B cell (primary cell): ENCODE measurements at regions not wholly inside any gene's neighbourhood (a gene's known extent, or its start where the extent isn't known, plus 50 kb on each side); places are given as distances from the start of the nearest gene placed in this dataset.

Experiments used
- ATAC-seq: fragments of 200-7000 bp; cut with Tn5 transposase; one replicate; pipeline ENCODE4 v1.10.0; 2021; ENCODE audit warnings: low read depth, mild to moderate bottlenecking, moderate number of reproducible peaks, moderate library complexity
- CTCF ChIA-PET: fragments of 350-600 bp; sonication (Branson Sonifier 250); formaldehyde crosslinking; loops from one replicate; lab custom pipeline; 2021; ENCODE audit warnings: antibody characterized with exemption, inconsistent platforms; lab: Charles Lee
- POLR2A ChIA-PET: fragments of 350-600 bp; sonication (Branson Sonifier 250); formaldehyde crosslinking; loops from one replicate; lab custom pipeline; 2021; ENCODE audit warnings: antibody characterized with exemption; lab: Charles Lee
- DNase-seq: peaks from one replicate; pipeline ENCODE4 v3.0.0; 2013
- H2AFZ ChIP-seq: 2 replicates; pipeline ENCODE4 v1.6.1; 2012; ENCODE audit warnings: mild to moderate bottlenecking, low read depth, low read length; ENCODE audit not compliant: insufficient read depth, poor library complexity, severe bottlenecking
- H3K27ac ChIP-seq, 2 donors: 1 replicate in 1 of 2; 2 replicates in 1 of 2; pipeline ENCODE4 v1.5.1; 2012 to 2013; ENCODE audit warnings: low read length in 2 of 2, mild to moderate bottlenecking in 2 of 2, moderate library complexity in 1 of 2
- H3K27me3 ChIP-seq, 4 experiments: fragments of 200-600 bp in 1 of 4; sonication (generic) in 1 of 4; replicated peaks in 1 of 4; 1 replicate in 2 of 4; 2 replicates in 2 of 4; pipeline versions ENCODE4 v1.6.1 to v1.7.0; 2013 to 2016; ENCODE audit warnings: low read length in 3 of 4, mild to moderate bottlenecking in 2 of 4, mixed read lengths in 1 of 4, moderate library complexity in 1 of 4; ENCODE audit not compliant: insufficient read depth in 4 of 4, control insufficient read depth in 3 of 4; ENCODE audit errors: control extremely low read depth in 1 of 4
- H3K36me3 ChIP-seq, 2 experiments: replicated peaks in 1 of 2; 1 replicate in 1 of 2; 2 replicates in 1 of 2; pipeline versions ENCODE4 v1.6.1 to v1.7.1; 2013; ENCODE audit warnings: low read length in 1 of 2; ENCODE audit not compliant: insufficient read depth in 2 of 2, control insufficient read depth in 1 of 2; ENCODE audit errors: control extremely low read depth in 1 of 2, extremely low read depth in 1 of 2
- H3K4me1 ChIP-seq, 2 donors: fragments of 200-600 bp in 1 of 2; sonication (generic) in 1 of 2; 1 replicate in 1 of 2; 2 replicates in 1 of 2; pipeline versions ENCODE4 v1.5.1 to v1.6.1; 2013 to 2017; ENCODE audit warnings: low read length in 2 of 2; ENCODE audit not compliant: control insufficient read depth in 2 of 2, insufficient read depth in 2 of 2
- H3K4me2 ChIP-seq: replicated peaks from 2 replicates; pipeline ENCODE3; 2012; ENCODE audit warnings: mild to moderate bottlenecking, low read depth, low read length; ENCODE audit not compliant: poor library complexity, severe bottlenecking
- H3K4me3 ChIP-seq, 5 experiments: fragments of 200-600 bp in 1 of 5; sonication (generic) in 1 of 5; 1 replicate in 3 of 5; 2 replicates in 2 of 5; pipeline versions ENCODE4 v1.5.1 to v1.7.0; 2011 to 2016; ENCODE audit warnings: low read length in 4 of 5, mild to moderate bottlenecking in 4 of 5, low read depth in 2 of 5, control low read depth in 1 of 5, moderate library complexity in 1 of 5; ENCODE audit not compliant: insufficient read depth in 1 of 5; ENCODE audit errors: control extremely low read depth in 1 of 5, extremely low read depth in 1 of 5
- H3K79me2 ChIP-seq: fragments of 200-600 bp; sonication (generic); one replicate; pipeline ENCODE4 v1.6.0; 2016; ENCODE audit warnings: low read length; ENCODE audit not compliant: control insufficient read depth, insufficient read depth
- H3K9ac ChIP-seq: fragments of 200-600 bp; sonication (generic); 2 replicates; pipeline ENCODE4 v1.6.1; 2017; ENCODE audit warnings: mild to moderate bottlenecking, low read length, moderate library complexity
- H3K9me3 ChIP-seq, 3 donors: one replicate each; pipeline versions ENCODE4 v1.6.1 to v1.7.1; 2013; ENCODE audit warnings: low read length in 2 of 3; ENCODE audit not compliant: control insufficient read depth in 2 of 3, insufficient read depth in 1 of 3; ENCODE audit errors: control extremely low read depth in 1 of 3
- H4K20me1 ChIP-seq: 2 replicates; pipeline ENCODE4 v1.6.0; 2012; ENCODE audit warnings: mild to moderate bottlenecking, low read length; ENCODE audit not compliant: insufficient read depth, control insufficient read depth, poor library complexity, severe bottlenecking
- H3K27ac Mint-ChIP-seq: one replicate; pipeline ENCODE4 v1.8.0; 2021; ENCODE audit warnings: mixed read lengths
- H3K27me3 Mint-ChIP-seq: one replicate; pipeline ENCODE4 v1.8.0; 2021; ENCODE audit warnings: mixed read lengths
- H3K4me1 Mint-ChIP-seq: one replicate; pipeline ENCODE4 v1.8.0; 2021; ENCODE audit warnings: mixed read lengths
- H3K4me3 Mint-ChIP-seq: one replicate; pipeline ENCODE4 v1.8.0; 2021; ENCODE audit warnings: mixed read lengths
- H3K9me3 Mint-ChIP-seq: one replicate; pipeline ENCODE4 v1.8.0; 2022; ENCODE audit warnings: mixed read lengths; ENCODE audit not compliant: insufficient read depth
- EZH2 ChIP-seq: IDR thresholded peaks from 2 replicates; pipeline ENCODE4 v1.6.1; 2012; ENCODE audit warnings: borderline replicate concordance, low read depth, mild to moderate bottlenecking, moderate library complexity, low read length; ENCODE audit not compliant: insufficient read depth, poor library complexity, severe bottlenecking
- WGBS: methylation state at CpG from one replicate; pipeline ENCODE4 v1.1.5; 2013; ENCODE audit warnings: missing lambda C conversion rate; ENCODE audit not compliant: insufficient coverage; 5-methylcytosine and 5-hydroxymethylcytosine counted together
- intact Hi-C: fragments of 100-400 bp; cut with micrococcal nuclease; formaldehyde crosslinking; loops from one replicate; pipeline ENCODE4 v1.10.0; 2022
- TF ChIP-seq, protein P1 (sequence below): fragments of 200-600 bp; IDR thresholded peaks from one replicate; pipeline ENCODE4 v1.8.0; 2022; ENCODE audit warnings: antibody characterized with exemption, mild to moderate bottlenecking

DNA sequence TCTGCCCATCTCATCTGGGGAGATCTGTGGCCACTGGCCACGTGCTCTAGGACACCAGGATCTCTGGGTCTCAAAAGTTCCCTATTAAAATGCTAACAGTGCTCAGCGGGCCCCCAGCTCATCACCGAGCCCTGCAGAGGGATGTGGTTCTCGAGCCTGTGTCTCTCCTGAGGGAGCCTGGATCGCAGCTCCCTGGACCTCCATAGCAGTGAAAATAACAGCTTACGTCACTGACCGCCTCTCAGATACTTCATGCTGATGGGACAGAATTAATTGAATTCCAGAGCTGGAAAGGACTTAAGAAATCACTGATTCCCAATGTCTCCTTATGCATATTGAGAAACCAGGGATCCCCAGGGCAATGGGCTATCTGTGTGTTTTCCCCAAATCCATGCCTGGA, 90.0 kb downstream of the GALR1 start:
- Histone ChIP-seq H3K27me3 (no peaks in the 10 kb centered on the region), H4K20me1 (no peaks in the 10 kb centered on the region), H3K9me3 (peaks cover 0 to 6% (median 0%) of the 10 kb centered on the region in 3 donors), H3K36me3 (no peaks in the 10 kb centered on the region), H3K4me2 (no peak overlapping the region), H3K79me2 (no peaks in the 10 kb centered on the region), H3K4me3 (no peak overlapping the region), H3K4me1 (no peaks in the 10 kb centered on the region), H2AFZ (no peak overlapping the region), H3K9ac (no peak overlapping the region), H3K27ac (no peak overlapping the region)
- TF ChIP-seq, protein P1, sequence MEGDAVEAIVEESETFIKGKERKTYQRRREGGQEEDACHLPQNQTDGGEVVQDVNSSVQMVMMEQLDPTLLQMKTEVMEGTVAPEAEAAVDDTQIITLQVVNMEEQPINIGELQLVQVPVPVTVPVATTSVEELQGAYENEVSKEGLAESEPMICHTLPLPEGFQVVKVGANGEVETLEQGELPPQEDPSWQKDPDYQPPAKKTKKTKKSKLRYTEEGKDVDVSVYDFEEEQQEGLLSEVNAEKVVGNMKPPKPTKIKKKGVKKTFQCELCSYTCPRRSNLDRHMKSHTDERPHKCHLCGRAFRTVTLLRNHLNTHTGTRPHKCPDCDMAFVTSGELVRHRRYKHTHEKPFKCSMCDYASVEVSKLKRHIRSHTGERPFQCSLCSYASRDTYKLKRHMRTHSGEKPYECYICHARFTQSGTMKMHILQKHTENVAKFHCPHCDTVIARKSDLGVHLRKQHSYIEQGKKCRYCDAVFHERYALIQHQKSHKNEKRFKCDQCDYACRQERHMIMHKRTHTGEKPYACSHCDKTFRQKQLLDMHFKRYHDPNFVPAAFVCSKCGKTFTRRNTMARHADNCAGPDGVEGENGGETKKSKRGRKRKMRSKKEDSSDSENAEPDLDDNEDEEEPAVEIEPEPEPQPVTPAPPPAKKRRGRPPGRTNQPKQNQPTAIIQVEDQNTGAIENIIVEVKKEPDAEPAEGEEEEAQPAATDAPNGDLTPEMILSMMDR, result no peak
- TF ChIP-seq EZH2, result no peak
- Mint-ChIP-seq H3K9me3 (no peaks in the 10 kb centered on the region), H3K27me3 (peaks cover 23% of the 10 kb centered on the region), H3K27ac (no peak overlapping the region), H3K4me1 (no peaks in the 10 kb centered on the region), H3K4me3 (no peak overlapping the region)
- no peak for ATAC-seq
- DNase-seq, result no peak
- POLR2A ChIA-PET, result no interaction called here
- intact Hi-C loops, result no loop called here
- 84% methylated on average over 6 of the region's 7 CpGs for WGBS
- CTCF ChIA-PET, result no interaction called here

DNA sequence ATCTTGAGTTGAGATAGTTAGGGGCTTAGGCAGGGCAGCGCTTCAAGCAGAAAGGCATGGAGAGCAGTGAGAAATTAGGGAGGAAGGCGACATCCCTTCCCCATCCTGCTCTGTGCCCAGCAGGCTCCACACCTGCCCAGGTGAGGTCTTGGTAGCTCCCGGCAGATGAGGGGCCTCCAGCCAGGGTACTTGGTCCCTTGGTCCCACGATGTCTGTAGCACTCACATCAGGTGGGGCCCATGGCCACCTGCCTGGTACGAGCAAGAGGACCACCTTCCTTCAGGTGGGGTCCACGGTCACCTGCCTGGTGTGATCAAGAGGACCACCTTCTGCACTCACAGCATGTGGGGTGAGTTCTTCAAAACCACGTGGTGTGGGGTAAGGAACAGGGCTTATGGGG, 91.2 kb downstream of the GALR1 start:
- Histone ChIP-seq H2AFZ (no peak overlapping the region), H3K36me3 (no peaks in the 10 kb centered on the region), H3K9ac (no peak overlapping the region), H3K27me3 (no peaks in the 10 kb centered on the region), H3K4me1 (no peaks in the 10 kb centered on the region), H3K4me3 (no peak overlapping the region), H3K27ac (no peak overlapping the region), H4K20me1 (no peaks in the 10 kb centered on the region), H3K4me2 (no peak overlapping the region), H3K79me2 (no peaks in the 10 kb centered on the region), H3K9me3 (peaks cover 0 to 4% (median 0%) of the 10 kb centered on the region in 3 donors)
- whole genome bisulfite sequencing, result 72% methylated on average over 7 of the region's 7 CpGs
- CTCF ChIA-PET, result no interaction called here
- peaks cover 15% of the 10 kb centered on the region for H3K27me3 Mint-ChIP-seq
- POLR2A ChIA-PET, result no interaction called here
- DNase-seq (no peak), ATAC-seq (no peak)
- TF ChIP-seq EZH2, result no peak
- TF ChIP-seq, protein P1, result no peak
- no peaks in the 10 kb centered on the region for H3K4me1 Mint-ChIP-seq
- no peak overlapping the region for H3K27ac Mint-ChIP-seq
- intact Hi-C loops, result no loop called here
- H3K4me3 Mint-ChIP-seq, result no peak overlapping the region
- no peaks in the 10 kb centered on the region for H3K9me3 Mint-ChIP-seq
